GM21717 (cell line): ENCODE measurements at regions not wholly inside any gene's neighbourhood (a gene's known extent, or its start where the extent isn't known, plus 50 kb on each side); places are given as distances from the start of the nearest gene placed in this dataset.

ENCODE experiments used
- ATAC-seq: cut with Tn5 transposase; IDR thresholded peaks from one replicate; pipeline ENCODE4 v1.9.1; 2021; ENCODE audit warnings: mild to moderate bottlenecking, moderate library complexity; ENCODE audit not compliant: unreplicated experiment

DNA sequence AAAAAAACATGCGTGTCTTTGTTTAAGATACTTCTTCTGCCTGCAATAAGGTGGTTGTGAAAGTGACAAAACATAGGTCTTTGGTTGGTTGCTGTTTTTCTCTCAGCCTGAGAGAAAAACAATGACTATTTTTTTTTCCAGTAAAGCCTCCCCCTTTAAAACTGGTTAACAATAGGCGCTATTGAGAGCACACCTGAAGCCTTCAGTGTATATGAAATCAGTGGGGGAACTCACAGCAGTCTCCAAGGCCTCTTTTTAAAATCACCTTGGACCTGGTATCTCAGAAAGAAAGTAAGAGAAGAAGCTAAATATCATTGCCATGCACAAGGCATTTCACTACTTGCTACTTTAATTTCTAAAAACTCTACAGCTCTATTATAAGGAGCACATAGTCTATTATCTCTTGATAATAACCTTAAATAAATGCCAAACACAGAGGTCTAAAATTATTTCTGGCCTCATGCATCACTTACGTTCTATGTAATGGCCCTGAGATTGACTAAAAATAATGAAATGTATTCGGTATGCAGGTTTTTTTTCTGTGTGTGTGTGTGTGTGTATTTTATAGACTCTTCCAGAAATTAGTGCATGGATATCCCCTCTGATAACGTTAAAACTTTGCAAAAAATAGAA is 544.4 kb downstream of the TDRD15 start:
- no peak for ATAC-seq

DNA sequence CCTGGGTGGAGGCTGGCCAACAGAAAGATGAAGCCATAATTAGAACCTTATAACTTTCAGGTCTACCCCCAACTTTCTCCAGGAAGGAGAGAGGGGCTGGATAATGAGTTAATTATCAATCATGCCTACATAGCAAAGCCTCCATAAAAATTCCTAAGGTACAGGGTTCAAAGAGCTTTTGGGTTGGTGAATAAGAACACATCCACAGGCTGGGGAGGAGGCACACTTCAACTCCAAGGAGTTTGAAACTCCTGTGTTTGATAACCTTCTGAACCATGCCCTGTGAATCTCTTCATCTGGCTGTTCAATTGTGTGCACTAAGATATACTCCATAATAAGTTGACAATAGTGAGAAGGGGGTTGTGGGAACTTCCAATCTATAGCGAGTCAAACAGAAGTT is 552.3 kb downstream of the TDRD15 start:
- no peak for ATAC-seq

DNA sequence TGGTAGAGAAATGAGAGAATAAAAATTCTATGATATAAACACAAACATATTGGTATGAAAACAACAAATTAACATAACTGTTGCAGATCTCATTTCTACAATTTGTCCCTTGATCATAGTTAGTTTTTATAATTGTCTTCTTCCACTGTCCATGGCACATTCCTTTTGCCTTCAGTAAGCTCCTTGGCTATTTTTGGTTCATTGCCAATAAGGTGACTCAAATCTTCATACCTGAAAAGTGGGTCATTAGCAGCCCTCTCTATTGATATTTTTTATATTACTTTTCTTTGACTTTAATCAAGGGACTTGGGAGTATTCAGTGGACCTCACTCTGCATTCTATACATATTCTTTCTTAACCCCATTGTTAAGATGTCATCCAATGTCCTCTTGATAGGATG is 552.9 kb downstream of the TDRD15 start:
- ATAC-seq: no peak

DNA sequence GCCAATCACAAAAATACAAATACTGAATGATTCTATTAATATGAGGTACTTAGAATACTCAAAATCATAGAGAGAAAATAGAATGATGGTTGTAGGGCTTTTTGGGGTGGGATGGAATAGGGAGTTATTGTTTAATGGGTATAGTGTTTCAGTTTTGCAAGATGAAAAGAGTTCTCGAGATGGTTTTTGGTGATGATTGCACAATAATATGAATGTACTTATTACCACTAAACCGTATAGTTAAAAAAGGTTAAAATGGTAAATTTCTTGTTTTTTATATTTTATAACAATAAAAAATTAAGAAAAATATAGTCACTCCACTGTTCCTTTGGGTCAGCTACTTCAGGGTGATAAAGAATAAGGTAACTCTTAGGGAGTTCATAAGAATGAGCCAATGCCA is 560.1 kb downstream of the TDRD15 start:
- ATAC-seq: no peak

DNA sequence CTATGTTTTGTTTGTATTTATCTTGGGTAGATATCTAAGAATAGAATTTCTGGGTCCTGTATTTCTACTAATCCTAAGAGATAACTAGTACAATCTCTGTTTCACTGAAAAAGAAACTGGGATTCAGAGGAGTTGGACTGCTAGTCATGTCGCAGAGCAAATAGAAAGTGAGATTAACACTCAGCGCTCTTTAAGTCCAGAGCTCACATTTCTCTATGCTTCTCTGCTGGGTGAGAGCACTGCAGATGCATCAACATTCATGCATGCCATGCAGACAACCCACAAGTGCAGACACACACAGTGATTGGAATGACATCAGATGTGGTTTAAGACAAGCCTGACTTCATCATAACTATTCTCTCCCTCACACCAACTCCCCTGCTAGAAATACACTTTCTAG is 563.8 kb downstream of the TDRD15 start:
- no peak for ATAC-seq

DNA sequence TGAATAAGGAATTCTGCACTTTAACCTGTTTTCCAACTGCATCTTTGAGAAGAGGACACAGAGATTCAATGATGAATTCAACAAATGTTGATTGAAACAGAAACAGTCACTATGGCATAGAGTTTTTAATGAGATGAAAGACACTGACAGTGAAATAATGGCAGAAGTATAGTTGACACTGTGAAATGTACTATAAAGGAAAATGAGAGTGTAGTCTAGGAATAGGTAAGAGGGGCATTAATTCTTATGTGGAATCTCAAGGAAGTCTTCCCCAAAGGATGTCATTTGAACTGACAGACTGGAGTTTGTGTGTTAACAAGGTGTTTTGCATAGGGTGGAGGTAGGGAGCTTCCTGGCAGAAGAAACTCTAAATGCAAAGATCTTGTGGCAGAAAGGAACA is 566.2 kb downstream of the TDRD15 start:
- no peak for ATAC-seq

DNA sequence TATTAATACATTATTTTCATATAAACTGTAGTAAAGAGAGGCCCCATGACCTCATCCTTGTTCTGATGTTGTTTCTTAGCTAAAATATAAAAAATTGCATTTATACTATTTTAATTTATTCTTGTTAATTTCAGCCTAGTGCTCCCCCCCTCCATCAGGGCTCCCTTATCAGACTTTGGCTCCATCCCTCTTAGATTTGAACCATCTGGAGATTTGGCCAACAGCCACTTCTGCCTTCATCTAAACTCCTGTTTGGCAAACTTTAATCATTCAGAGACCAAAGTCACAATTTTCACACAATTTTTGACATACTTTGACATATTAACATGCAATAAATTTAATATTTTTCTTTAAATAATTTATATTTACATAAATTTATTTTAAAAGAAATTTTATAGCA is 569.3 kb downstream of the TDRD15 start:
- ATAC-seq: no peak

DNA sequence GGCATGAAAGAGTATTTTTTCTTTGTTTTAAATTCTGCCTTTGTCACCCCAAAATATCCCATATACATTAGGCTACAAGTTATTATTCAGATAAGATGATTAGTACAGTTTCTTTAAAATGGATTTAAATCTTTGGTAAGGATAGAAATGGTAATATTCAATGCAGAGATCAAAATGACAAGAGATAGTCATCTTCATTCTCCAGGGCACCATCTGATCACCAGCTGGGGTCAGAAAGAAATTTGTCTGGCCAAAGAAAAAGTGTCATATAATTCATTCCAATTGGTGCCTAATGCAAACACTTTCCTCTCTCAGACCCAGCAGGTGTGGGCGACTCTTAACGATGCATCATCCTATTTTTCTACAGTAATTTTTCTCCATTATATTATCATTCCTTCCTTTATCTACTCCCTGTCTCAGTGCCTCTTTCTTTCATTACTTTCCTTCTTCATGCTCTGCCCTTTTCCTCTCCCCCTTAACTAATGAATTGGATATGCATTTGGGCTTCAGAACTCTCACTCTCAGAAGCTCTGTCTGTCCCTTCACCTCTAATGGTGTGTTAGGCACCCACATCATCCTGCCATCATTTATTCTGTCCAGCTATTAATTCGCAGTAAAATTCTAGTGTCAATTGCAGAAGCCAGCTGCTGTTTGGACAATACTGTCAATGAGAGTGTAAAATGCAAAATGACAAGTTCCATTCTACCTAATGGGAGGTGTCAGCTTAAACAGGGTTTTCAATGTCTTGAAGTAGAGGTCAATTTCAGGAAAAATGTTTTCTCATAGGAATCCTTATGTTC is 570.5 kb downstream of the TDRD15 start:
- ATAC-seq: no peak

DNA sequence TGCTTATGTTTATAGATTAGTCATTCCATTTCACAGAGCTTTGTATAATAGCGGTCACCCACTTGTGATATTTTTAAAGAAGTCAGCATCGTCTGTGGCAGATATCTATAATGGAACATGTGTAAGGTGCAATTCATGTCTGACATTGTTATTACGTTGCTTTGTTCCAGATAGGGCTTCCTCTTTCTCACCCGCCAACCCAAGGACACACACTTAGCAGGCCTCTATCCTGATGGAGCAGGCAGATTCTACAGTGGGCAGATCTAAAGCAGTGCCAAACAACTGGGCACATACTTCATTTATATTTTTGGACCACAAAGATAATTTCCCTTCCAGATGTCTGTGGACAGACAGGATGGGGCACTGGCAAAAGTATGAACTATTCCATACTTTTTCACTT is 573.1 kb downstream of the TDRD15 start:
- no peak for ATAC-seq

DNA sequence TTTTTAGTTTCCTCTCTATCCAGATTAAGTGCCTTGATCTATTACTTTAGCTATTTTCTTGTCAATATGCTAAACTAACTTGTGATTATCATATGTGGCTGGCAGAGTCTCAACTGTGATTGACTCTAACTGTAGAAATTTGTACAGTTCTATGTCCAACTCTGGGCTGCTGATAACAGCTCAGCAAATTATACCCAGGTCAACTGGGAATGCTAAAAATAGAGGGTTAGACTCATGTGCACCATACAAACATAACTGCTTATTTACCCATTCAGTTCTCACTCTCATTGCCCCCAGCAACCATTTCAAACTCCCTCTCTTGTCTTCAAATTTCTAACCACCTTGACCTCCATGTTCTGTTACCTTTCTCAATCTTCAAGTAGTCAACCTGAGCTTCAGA is 576.9 kb downstream of the TDRD15 start:
- no peak for ATAC-seq

DNA sequence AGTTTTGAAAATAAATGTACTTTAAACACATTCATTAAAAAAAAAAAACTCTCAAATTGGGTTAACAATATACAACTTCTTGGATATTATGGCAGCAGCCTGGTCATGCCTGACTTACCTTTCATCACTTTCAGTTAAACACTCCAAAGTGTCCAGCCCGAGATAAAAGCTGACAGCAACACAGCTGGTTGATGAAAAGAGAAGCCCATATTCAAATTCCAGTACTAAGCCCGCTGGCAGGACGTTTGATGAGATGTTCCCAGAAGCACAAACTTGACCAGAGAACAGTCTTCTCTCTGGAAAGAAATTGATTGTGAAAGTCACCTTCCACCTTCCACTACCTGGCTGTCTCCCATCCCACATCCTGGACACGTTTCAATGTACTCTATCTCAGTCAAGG is 586.3 kb downstream of the TDRD15 start:
- no peak for ATAC-seq

DNA sequence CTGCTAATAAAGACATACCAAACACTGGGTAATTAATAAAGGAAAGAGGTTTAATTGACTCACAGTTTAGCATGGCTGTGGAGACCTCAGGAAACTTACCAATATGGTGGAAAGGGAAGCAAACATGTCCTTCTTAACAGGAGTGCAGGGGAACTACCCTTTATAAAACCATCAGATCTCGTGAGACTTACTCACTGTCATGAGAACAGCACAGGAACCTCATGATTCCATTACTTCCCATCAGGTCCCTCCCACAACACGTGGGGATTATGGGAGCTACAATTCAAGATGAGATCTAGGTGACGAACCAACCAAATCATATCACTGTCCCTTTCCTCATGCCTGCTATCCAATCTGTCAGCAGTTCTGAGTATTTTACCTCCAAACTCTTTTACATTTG is 586.7 kb downstream of the TDRD15 start:
- ATAC-seq: no peak

DNA sequence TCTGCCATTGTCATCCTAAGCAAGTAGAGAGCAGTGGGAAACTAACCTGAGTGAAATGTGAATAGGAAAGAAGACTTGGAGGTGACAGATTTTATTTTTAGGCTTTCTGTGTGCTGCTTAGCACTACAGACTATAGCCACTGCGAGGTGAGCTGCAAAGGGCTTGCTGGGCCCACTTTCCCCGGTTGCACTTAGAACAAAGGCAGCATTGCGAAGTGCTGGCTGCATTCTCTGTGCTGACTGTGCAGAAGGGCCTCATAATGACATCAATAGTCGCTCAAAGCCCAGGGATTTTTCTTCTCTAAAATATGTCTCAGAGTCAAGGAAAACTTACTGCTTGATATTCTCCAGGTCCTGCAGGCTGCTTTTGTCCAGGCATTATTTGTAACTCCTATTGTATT is 592.1 kb downstream of the TDRD15 start:
- ATAC-seq: no peak

DNA sequence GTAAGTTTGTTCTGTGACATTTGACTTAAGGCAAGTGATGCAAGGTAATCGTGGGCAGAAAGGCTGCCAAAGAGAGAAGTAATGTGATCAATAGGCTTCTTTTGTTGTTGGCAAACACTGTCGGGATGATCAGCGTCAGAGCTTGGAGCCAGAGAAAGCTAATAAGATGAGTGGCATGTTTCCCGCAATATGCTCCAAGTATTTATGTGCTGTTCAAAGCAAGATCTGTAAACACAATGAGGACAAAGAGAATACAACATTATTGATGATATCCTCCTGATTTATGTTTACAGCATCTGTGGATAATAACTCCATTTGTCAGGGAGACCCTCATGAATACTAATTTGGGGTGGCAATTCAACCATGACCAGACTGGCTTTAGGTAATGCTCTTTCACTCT is 603.3 kb downstream of the TDRD15 start:
- ATAC-seq: no peak

DNA sequence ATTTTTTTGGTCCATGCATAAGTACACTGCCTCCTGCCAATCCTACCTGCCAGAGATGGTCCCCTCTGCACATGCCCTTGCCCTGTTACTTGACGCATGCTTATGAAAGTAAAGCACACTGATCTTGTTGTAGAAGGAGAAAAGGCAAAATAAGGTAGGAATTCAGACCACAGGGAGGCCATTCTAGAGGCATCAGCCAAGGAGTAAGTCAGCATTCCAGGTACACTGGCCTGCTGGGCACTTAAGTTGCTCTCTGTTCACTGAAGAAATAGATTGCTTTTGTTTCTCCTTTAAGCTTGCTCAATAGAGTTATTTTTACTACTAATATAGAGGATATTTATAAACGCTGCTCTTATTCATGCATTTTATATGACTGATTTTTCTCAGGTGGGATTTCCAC is 604.4 kb downstream of the TDRD15 start:
- ATAC-seq: no peak

DNA sequence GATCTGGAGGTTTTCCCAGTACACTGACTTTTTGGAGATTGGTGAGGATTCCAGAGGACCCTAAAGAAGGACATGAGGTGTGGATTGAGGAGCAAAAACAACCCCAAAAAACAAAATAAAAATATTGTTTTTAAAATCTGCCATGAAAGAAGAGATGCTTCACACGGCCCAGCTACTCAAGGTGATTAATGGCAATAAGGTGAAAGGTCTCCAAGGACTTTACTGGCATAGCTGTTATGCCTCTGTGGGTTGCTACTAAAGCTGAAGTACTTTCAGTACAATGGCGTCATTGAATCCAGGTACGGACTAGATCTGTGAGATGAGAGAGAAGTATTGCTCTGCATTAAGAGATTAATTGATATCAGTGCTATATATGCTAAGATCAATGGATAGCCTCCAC is 606.4 kb downstream of the TDRD15 start:
- ATAC-seq: no peak

DNA sequence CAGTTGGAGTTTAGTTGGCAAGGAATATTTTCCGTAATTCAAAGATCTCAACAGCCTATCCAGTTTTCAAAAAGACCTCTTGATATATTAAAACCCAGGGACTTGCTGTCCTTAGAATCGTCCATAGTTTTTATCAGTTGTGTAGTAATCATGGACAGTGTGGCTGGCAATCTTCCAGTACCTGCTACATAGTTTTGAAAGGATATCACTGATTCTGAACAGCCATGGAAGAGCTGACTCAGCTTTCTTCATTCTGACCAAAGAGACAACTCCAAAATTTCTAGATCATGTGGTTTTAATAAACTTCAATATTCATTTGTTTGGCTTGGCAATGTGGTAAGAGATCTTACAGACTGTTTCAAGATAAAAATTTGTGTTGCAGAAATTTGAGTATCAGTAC is 616.7 kb downstream of the TDRD15 start:
- no peak for ATAC-seq

DNA sequence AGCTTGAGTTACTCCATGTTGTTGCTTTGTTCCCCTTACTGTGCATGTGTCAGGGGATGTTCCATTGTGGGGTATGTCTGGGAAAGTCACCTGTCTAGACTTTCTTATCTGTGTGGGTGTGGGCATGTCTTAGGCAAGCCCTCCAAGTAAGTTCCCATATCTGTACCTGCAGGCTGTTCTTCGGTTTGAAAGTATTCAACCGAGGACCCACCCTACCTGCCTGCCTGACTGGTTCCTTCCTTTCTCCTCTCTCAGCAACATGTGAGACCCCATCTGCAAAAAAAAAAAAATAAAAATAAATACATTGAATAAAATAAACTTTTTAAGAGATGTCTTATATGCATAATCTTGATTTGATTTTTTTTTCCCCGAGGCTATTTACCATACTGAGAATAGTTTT is 622.7 kb downstream of the TDRD15 start:
- ATAC-seq: no peak

DNA sequence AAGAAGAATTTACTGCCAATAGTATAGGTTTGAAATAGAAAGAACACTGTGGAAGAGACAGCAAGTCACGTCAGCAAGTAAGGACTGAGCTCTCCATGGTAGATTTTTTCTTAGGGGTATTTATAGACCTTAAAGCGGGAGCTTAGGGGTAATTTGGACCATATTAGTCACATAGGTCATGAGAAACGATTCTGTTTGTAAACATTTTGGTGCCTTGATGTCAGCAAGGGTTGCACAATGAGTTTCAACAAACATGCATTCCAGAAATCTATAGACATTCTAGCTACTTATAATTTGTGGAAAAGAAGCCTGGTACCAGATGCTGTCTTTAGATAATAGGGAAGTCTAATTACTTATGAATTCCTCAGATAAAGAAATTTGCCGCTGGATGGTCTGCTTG is 624.7 kb downstream of the TDRD15 start:
- no peak for ATAC-seq

DNA sequence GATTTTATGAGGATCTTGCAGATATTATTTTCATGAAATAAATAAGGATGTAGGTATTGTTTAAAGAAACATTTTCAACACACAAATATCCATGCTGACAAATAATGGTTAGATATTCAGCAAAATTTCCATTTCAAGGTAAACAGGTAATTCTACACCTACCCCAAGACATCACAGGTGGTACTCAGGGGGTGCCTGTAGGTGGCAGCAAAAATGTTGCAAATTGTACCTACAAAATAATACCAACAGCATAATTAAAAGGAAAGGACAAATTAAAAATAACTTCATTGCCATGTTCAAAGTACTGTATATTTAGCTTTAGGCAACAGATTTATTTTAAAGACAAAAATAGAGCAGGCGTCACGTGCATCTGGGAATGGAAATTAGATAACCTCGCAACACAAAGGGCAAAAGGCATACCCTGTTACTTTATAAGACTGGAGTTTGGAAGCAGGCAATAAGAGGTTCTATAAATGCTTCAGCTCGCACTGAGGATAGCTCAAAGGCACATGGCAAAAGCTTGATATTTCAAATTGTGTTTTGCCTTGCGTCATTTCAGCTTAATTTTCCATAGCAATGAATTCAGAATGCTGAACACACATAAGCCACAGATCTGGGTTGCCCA is 630.5 kb downstream of the TDRD15 start:
- no peak for ATAC-seq

DNA sequence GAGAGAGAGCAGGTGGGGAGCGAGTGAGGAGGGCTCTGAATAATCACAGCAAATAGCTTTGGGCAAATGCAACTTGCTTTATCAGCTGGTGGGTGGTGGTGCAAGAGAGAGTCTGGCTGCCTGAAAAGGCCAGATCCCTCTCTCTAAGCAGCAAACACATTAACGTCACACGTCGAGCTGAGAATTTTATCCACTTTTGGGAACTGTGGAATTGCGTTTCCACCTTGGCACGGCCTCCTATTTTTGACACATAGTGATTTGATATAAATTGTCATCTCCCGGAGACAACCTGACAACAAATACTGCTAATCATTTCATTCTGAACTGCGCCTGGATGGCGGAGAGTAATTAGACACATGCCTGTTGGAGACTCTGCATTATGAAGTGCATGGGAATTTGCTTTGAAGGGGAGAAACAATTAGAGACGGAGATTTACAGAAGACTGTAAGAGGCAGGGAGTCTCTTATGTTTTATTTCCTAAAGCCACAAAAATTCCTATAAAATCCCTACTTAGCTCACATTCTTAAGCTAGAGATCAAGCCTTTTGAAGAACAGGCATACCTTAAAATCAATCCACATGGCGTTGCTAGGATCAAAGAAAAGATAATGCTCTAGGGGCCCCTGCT is 634.1 kb downstream of the TDRD15 start:
- no peak for ATAC-seq

DNA sequence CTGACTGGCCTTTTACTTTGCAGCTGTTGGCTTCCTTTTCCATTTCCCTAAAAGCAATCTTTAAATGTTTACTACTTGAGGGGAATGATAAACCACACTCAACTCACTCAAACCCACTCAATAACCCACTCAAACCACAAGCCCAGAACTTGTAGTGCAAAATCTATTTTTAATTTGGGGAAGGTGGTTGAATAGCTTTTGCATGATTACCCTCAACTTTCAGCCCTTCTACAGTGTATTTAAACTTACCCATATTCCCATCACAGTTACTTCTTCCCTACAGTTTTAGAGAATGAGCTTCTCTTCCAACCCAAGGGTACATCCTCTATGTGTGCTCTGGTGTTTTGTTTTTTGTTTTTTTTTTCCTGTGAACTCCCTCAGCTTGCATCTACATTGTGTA is 636.1 kb downstream of the TDRD15 start:
- no peak for ATAC-seq
